OCI-M2 (cell line): ENCODE measurements at regions not wholly inside any gene's neighbourhood (a gene's known extent, or its start where the extent isn't known, plus 50 kb on each side); places are given as distances from the start of the nearest gene placed in this dataset.

Experiments
- DNase-seq: peaks from one replicate; lab custom pipeline; 2025; ENCODE audit not compliant: unreplicated experiment; lab: John Stamatoyannopoulos, UW

DNA sequence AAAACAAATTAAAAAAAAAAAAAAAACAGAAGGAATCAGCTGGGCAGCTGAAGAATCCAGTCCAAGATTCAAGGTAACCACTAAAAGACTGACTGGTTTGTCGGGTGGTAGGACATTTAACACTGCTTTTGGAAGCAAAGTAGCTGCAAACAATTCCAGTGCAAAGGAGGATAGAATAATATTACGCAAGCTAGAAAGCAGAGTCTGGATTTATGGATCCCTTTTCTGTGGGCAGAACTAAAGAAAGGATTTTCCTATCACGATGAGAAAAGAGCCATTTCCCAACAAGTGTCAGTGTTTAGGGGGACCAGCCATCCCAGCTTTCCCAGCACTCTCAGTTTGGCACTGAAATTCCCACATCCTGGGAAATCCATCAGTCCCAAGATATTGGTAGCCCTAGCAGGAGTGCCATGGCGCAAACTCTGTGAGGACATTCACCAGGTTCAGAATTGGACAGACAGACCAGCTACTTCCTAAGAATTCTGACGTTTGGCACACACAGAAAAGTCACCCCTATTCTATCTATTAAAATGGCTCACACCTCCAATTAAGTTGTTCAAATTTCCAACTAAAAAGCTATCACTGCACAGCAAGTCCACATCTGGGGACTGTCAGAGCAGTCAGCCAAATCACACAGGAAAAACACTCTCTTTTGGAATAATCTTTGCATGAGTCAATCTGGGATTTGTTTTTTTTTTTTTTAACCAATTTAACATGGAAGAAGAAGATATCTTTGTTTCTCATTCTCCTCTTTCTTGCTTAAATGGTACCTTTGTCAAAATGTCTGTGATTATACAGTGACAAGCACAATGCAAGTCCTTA is 356.8 kb upstream of the ARID1B start:
- DNase-seq: no peak

DNA sequence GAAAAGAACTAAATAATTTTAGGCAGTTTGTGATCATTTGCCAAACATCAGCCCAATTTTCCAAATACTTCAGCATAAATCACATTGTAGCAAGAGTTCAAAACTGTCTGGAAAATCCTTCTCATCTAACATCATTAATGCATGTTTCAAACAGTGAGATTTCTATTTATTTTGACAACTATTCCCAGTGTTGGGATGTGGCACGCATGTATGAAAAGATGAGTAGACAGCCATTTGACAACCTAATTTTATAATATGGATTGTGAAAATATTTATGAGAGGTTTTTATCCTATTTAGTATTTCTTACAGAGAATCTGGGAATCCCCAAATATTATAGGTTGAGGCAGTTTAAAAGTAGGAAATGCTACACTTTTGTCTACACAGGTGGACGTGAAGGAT is 357.6 kb upstream of the ARID1B start:
- DNase-seq: no peak

DNA sequence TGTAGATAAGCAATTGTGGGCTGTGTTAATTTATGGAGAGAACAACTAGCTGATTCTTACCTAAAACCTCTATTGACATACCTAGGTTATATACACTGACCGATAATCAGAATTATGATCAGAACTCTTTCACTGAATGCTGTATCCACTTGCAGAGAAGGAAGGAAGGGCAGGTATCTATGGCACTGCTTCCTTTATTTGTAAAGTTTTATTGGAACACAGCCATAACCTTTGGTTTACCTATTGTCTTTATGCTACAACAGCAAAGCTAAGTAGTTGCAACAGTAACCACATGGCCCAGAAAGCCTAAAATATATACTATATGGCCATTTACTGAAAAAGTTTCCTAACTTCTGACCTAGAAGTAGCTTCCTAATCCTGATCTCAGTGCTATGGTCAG is 358.9 kb upstream of the ARID1B start:
- no peak for DNase-seq

DNA sequence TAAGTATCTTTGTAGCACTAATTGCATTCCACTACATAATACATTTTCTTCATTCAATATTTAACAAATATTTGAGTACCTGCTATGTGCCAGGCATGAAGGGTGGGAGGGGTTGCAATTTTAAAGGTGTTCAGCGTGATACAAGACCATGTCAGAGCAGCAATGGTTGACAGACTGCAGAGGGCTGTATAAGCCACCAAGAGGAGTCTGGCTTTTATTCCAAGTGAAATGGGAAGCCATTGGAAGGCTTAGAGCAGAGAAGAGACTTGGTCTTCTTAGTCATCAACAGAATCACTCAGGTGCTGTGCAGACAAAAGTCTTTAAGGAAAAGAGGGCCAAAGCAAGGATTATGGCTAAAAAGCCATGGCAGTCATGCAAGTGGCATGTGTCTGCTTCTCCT is 360.8 kb upstream of the ARID1B start:
- no peak for DNase-seq

DNA sequence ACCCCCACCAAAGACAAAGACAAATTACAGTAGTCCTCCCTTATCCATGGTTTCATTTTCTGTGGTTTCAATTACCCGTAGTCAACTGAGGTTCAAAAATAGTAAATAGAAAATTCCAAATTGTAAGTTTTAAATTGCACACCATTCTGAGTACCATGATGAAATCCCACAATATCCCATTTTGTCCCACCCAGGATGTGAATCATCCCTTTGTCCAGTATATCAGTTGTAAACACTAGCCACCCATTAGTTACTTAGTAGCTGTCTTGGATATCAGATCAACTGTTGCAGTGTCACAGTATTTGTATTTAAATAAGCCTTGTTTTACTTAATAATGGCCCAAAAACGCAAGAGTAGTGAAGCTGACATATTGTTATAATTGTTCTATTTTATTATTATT is 364.0 kb upstream of the ARID1B start:
- no peak for DNase-seq

DNA sequence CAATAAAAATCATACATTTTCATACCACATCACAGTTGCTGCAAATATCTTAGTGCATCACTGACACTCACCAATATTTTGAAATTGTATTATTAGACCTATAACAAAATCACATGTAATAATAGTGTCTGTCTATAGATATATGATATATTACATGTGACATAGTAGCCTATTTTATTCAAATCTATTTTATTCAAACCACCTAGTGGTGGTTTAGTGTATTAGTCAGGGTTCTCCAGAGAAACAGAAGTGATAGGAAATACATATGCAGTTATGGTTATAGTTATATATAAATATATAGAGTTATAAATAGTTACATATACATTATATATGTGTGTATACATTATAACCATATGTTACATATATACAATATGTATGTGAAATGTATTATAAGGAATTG is 366.5 kb upstream of the ARID1B start:
- DNase-seq: no peak

DNA sequence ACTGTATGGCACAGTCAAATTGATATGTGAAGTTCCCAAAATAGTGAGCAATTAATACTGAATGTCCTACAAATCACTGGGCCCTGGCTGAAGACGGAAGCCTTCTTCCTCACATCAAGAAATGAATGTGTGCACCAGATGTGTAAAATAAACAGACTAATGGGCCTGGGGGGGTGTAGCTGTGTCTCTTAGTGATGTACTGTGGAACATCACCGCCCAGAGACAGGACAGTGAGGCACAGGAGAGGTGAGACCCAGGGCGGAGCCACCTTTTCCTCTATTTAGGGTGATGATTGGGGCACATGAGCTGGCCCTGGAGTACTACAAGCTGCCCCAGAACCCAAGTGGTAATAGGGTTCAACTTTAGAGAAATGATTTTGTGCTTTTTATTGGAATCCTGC is 368.5 kb upstream of the ARID1B start:
- no peak for DNase-seq

DNA sequence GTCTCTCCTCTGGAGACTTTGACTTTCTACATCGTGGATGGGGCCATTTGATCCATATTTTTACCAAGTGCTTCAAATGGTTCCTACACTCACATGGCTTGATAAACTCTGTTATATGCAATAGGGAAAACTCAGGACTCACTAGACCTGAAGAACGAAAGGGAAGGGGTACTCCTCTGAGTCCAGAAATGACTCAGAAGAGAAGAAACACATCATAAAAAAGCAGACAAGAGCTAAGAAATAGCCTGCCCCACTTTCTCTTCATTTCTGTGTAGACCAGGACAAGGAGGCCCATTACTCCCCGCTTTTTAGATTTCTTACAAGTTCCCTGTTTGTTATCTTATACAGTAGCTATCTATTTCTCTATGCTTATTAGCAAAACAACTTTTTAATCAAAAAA is 369.8 kb upstream of the ARID1B start:
- DNase-seq: no peak

DNA sequence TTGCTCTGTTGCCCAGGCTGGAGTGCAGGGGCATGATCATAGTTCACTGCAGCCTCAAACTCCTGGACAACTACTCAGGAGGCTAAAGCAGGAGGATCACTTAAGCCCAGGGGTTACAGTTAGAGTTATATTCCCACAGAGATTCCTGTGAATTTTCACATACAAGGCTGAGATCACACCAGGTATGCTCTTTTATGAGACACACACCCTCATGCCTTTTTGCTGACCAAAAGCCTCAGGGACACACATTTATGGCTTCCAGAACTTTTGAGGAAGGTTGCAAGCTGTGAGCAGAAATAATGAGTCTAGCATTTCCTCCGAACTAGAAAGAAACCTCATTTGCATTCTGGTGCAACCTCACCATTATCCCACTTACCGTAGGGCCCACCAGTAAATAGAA is 370.5 kb upstream of the ARID1B start:
- no peak for DNase-seq

DNA sequence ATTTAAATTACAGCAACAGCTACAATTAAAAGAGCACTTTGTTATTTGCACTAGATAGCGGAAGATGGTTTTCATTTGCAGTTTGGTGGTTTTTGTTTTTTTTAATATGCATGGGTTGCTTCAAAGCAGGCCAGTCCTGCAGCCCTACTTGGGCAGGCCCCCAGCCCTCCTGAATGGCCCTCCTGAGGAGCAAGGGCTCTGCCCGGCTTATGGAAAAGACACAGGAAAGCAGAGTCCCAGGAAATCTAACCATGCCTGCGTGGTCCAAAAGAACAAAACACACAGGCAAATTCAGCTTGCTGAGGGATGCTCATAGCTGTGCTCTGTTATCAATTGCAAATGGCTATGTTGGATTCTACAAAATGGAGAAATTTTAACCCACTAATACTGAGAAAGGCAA is 371.1 kb upstream of the ARID1B start:
- no peak for DNase-seq

DNA sequence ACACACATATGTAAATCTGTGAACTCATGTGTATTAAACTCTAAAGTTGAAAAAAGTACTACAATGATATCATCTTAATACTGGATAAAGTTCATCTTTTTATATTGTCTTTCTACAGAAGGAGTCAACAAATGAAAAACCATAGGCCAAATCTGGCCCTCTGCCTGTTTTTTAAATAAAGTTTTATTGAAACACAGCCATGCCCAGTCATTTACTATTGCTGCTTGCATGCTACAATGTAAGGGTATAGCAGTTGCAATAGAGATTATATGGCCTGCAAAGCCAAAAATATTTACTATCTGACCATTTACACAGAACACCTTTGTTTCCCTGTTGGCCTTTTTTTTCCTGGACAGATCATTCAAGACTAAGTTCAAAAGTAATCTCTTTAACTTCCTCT is 374.6 kb upstream of the ARID1B start:
- DNase-seq: no peak

DNA sequence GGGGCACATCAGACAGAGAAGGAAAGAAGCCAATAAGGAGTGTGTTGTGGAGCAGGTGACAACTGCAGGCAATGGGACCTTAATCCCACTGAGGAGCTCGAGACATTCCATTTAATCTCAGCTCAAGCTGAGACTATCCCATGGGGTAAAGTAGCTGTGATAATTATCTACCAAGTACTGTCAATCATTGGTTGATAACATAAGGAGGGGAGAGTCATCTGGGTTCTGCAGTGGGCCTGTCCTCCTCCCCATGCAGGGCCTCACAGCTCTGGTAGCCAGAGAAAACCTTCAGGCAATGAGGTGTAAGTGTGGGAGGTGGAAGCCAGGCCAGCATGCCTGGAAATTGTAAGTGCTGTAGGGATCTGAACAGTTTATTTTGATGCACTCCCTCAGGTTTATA is 375.0 kb upstream of the ARID1B start:
- DNase-seq: no peak

DNA sequence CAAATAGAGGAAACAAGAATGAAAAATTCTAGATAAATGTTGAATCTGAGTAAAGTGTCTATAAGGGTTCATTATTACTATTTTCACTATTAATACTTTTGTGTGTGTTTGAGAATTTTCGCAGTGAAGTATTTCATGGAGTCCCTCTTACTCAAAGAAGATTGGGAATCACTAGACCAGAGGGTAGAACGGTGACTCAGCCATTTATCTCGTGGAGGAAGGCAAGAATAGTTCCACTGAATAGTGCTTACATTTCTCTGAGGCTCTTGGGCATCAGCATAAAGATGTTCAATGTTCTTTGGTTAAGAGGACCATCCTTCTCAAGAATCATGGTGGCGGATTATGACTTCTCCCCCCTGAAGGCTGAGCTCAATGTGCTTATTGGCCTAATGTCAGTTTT is 376.7 kb upstream of the ARID1B start:
- no peak for DNase-seq

DNA sequence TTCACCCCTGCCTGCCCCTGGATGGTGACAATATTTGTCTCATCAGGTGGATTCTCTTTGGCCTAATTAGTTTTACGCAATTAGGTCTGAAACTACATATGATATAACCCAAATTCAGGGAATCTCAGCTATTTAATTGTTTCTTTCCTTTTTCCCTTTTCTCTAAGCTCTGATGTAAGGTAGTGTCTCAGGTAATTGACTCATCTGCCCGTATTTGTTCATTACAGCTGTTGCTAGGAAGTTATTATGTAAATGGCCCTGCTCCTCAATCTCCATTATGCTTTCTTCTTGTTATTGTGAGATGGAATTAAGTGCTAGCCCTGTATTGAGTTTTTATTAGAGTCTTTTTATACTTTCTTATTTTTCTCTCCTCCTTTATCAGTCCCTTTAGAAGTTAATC is 378.2 kb upstream of the ARID1B start:
- DNase-seq: no peak

DNA sequence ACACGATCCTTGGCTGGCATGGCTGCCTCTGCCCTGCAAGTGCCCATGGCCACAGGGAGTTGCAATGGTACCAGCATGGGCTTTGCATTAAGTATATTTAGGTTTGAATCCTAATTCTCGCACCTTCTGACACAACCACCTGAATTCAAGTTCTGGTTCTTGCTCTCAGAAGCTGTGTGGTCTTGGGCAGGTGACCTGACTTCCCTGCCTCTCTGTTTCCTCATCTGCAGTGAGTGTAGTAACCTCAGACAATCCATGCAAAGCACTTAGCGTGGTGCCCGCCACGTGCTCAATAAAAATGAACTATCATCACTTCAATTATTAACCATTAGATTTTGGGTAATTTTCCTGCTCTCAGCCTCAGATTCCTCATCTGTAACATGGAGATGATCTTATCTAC is 378.8 kb upstream of the ARID1B start:
- no peak for DNase-seq

DNA sequence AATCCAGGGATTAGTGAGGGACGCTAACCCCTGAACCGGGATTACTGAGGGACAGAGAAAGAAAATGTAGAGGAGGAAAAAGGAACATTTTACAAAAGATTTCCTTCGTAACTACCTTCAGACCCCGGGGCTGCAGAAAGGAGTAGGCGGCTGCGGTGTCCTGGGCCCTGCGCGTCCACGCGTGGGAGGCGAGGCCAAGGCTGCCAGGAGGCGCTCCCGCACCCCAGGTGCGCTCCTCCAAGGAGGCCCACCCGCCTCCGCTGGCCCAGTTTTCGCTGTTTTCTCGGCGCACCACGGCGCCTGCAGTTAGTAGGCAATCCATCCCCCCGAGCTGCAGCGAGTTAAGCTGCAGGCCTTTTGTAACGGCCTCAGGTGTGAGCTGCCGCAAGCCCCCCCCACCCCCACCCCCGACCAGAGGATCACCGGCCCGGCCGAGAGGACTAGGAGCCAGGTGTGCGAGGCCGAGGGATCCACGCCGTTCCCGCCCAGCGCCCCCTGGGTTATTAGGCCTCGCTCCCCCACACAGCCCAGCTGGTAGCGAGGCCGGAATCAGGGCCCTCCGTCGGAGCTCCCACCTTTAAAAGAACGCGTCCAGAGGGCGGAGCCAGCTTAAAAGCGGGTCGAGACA is 380.3 kb upstream of the ARID1B start:
- no peak for DNase-seq

DNA sequence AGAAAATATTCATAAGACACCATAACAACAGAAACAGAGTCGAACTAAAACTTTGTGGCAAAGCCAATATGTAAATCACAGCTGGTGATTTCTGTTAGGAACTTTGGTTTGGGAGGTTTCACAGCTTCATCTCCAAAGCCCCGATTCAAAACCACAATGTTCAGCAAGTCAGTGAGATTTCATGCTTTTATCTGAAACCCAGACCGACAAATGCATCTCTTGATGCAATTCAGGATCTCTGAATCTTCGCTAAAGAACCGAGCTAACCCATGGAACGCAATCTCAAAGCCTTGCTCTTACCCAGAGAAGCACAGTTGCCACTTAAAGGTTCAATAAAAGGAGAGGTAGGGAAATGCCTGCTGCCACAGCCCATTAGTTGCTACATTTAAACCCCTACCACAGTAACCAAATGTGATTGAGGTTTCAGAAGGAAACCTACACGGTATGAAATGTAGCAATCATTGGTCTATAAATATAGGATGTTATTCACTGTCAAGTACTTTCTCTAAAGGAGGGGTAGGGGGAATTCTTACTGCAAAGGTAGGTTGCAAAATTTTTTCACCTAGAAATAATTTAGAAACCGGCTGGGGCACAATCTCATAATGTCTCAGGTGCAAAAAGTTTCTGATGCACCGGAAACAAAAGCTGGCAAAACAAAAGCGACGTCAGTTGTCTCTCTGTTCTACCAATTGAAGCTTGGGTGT is 381.0 kb upstream of the ARID1B start:
- no peak for DNase-seq

DNA sequence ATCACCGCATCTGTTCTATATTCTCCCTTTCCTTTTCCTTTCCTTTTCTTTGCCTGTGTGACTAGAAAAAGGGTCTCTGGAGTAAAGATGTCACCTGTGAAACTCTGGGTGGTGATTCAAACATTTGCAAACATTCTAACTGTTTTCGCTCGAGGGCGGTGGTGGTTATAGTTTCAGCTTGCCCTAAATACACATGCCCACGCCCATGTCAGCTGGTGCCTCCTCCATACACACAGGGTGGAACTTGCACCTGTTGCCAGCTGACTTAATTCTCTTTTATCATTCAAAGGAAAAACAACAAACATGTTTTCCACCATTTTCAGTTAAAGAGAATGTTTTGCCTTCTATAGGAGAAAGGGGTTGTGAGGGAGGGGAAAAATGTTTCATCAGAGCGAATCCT is 381.9 kb upstream of the ARID1B start:
- DNase-seq: no peak

DNA sequence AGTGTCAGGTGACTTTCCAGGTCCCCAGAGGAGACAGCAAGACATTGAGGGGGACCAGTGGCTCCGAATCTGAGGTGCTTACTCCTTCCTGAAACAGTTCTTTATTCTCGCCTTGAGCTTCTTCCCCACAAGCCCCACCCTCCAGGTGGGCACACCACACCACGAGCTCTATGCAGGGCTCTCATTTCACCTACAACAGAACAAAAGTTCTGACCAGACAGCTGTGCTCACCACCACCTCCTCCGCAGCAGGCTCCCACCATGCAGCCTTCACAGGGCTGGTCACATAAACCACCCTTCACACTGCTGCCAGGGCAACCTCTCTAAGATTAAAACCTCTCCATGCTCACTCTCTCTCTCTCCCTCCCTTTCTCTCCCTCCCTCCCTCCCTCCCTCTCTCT is 384.5 kb upstream of the ARID1B start:
- DNase-seq: no peak

DNA sequence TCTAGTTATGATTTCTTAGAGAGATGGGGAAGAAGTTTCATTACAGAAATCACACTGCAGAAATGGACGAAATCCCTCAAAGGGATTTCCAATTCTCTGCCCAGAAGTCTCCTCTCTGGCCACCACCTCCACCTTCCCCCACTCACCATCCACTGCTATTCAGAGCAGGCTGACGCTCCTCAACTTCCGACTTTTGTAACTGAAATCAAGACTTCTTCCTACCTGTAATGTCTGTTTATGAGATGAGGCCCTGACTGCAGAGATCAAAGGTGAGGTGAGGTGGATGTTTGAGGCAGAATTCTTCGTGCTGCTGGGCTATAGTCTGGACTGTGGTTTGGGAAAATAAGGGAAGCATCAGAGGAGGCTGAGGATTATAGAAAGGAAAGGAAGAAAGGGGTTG is 385.2 kb upstream of the ARID1B start:
- no peak for DNase-seq

DNA sequence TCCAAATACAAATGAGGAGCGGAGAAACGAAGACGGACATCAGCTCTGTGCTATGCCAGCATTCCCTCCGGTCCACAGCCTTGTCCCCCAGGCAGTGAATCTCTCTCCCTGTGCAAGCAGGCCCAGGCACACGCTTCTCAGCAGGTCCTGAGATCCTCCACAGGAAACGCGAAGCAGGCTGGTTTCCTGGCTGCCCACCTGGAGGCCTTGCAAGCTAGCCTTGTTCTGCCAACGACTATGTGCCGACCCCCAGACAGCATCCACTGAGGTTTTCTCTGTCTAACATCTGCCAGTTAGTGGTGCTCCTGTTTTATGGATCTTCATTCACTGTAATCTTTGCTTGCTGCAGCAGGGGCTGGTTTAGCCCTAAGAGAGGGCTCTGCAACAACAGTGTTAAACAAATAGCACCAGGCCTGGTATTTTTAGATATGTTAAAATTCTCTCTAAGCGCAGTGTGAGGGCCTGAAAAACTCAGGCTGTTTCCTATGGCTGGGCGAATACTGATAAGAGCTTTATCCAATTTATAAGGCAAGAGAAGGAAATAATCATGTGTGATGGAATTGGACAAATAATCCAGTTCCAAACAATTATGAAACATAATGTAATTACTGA is 386.0 kb upstream of the ARID1B start:
- DNase-seq: no peak

DNA sequence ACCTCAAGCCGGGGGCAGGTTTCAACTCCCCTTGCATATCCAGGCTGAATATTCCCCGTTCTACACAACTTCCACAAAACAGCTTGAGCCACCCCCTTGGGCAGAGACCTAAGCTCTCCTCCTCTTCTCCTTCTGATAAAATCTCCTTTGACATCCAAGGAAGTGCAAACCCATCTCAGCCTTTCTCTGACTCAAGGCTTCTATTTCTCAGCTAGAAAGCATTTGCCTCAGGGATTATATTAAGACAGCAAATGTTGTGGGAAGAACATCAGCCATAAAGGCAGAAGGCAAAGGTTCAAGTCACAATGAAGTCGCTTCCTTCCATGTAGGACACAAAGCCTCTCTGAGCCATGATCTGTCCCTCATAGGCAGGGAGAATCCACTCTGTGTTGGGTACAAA is 386.6 kb upstream of the ARID1B start:
- no peak for DNase-seq
